Dendritic cell treated with granulocyte-macrophage colony-stimulating factor and Interleukin-4, amounts not matched to agents 40 ng/mL and 50 ng/mL, for 4 days (primary cell): ENCODE measurements at regions not wholly inside any gene's neighbourhood (a gene's known extent, or its start where the extent isn't known, plus 50 kb on each side); places are given as distances from the start of the nearest gene placed in this dataset.
"Not testable (repeated sequence)": the region's sequence is repeated elsewhere in the genome, so short reads cannot be mapped to it uniquely, and the experiment has no call there.

Experiments
- H3K27ac Mint-ChIP-seq: one replicate; pipeline ENCODE4 v1.8.0; 2022; ENCODE audit warnings: mild to moderate bottlenecking, mixed read lengths
- H3K27me3 Mint-ChIP-seq: one replicate; pipeline ENCODE4 v1.8.0; 2022; ENCODE audit warnings: mild to moderate bottlenecking, mixed read lengths
- H3K36me3 Mint-ChIP-seq: one replicate; pipeline ENCODE4 v1.8.0; 2022; ENCODE audit warnings: low read depth, mixed read lengths
- H3K4me1 Mint-ChIP-seq: one replicate; pipeline ENCODE4 v1.8.0; 2022; ENCODE audit warnings: low read depth, mixed read lengths
- H3K4me3 Mint-ChIP-seq: one replicate; pipeline ENCODE4 v1.8.0; 2022; ENCODE audit warnings: mild to moderate bottlenecking, moderate library complexity, mixed read lengths
- H3K9me3 Mint-ChIP-seq: one replicate; pipeline ENCODE4 v1.8.0; 2022; ENCODE audit warnings: mixed read lengths
- intact Hi-C: fragments of 100-400 bp; cut with micrococcal nuclease; formaldehyde crosslinking; loops from one replicate; pipeline ENCODE4 v1.15.0; 2022

DNA sequence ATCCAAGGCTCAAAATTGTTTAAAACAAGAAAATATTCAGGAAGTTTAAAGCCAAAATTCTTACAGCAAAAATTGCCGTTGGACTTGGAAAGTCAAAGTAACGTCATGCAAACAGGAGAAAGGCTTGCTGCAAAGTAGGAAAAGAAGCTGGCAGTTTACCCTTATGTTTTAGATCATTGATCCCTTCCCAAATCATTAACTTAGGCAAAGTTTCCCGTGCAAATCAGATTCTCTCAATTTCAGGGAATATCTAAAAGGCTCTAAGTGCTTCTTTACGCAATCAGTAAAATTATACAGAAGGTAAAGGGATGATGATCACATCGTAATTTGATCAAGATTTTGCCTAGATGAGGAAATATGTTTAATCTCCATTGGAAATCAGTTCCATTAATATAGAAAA lies 197.5 kb downstream of the ALDH8A1 start:
- H3K9me3 Mint-ChIP-seq = no peaks in the 10 kb centered on the region
- no peaks in the 10 kb centered on the region for H3K36me3 Mint-ChIP-seq
- no peak overlapping the region for H3K4me3 Mint-ChIP-seq
- no peaks in the 10 kb centered on the region for H3K4me1 Mint-ChIP-seq
- H3K27ac Mint-ChIP-seq = no peak overlapping the region
- intact Hi-C loops = no loop called here
- peaks cover 5% of the 10 kb centered on the region for H3K27me3 Mint-ChIP-seq

DNA sequence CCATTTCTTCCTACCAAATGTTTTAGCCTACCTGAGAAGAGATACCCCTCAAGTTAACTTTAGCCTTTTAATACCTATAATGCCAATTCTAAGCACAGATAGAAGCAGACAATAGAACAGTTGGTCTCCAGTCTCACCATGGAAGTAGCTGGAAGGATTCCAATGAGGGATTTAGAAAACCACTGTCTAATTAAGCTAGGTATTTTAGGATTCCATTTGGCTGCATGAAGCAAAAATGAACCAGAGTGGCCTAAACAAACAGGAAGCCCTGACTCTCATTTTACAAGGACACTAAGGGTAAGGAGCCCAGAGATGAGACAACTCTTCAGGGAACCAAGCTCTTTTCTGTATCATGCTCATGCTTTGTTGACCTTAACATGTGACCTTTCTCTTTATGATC lies 199.2 kb downstream of the ALDH8A1 start:
- Mint-ChIP-seq H3K9me3 (no peaks in the 10 kb centered on the region), H3K36me3 (no peaks in the 10 kb centered on the region), H3K27me3 (peaks cover 12% of the 10 kb centered on the region), H3K4me1 (no peaks in the 10 kb centered on the region), H3K27ac (no peak overlapping the region), H3K4me3 (no peak overlapping the region)
- intact Hi-C loops = no loop called here

DNA sequence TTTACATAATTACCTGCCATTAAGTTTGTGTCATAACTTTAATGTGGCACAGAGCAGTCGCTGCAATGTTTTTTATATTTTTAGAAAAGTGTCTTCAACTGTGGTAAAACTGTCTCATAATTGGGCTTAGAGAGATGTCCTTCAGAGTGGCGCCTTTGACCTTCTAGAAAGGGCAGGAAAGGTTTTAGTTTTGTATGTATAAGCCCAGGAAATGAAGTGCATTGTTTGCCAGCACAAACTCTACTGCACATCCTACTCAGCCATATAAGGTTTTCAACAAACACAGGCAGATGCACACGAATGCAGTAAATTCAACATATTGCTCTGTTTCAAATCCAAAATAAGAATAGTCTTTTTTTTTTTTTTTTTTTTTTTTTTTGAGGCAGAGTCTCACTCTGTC lies 201.4 kb downstream of the ALDH8A1 start:
- H3K4me1 Mint-ChIP-seq = no peaks in the 10 kb centered on the region
- H3K9me3 Mint-ChIP-seq = no peaks in the 10 kb centered on the region
- H3K36me3 Mint-ChIP-seq = no peaks in the 10 kb centered on the region
- no peak overlapping the region for H3K27ac Mint-ChIP-seq
- H3K4me3 Mint-ChIP-seq = no peak overlapping the region
- H3K27me3 Mint-ChIP-seq = peaks cover 12% of the 10 kb centered on the region
- intact Hi-C loops = no loop called here

DNA sequence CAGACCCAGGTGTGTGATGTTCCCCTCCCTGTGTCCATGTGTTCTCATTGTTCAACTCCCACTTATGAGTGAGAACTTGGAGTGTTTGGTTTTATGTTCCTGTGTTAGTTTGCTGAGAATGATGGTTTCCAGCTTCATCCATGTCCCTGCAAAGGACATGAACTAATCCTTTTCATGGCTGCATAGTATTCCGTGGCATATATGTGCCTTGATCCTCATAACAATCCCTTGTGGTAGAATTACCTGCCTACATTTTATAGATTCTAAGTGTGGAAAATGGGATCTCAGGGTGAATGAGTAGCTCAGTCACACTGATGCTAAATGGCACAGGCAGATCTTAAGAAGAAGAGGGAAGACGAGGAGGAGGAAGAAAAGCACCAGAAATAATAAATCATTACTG lies 202.7 kb downstream of the ALDH8A1 start:
- intact Hi-C loops, H3K9me3 Mint-ChIP-seq, H3K27ac Mint-ChIP-seq, H3K4me1 Mint-ChIP-seq, H3K4me3 Mint-ChIP-seq, H3K36me3 Mint-ChIP-seq: not testable (repeated sequence)
- H3K27me3 Mint-ChIP-seq = peaks cover 12% of the 10 kb centered on the region

DNA sequence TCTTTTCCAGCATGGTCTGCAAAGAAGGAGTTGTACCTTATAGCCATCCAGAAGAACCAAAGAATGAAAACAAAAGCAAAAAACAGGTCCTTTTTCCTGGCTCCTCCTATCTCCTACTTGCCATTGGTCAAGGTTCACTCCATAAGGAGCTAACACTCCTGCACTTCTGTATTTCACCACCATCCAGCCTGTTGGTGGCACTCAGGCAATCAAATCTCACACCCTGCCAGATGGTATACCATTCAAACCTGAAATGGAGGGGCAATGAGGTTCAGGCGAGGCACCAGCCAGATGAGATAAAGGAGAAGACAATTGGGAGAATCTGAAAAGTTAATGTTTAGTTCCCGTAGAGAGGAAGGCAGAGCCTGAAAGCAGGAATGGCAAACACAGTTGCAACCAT lies 203.8 kb downstream of the ALDH8A1 start:
- H3K9me3 Mint-ChIP-seq = no peaks in the 10 kb centered on the region
- no peak overlapping the region for H3K27ac Mint-ChIP-seq
- H3K27me3 Mint-ChIP-seq = peaks cover 14% of the 10 kb centered on the region
- intact Hi-C loops = no loop called here
- H3K4me3 Mint-ChIP-seq = no peak overlapping the region
- no peaks in the 10 kb centered on the region for H3K36me3 Mint-ChIP-seq
- no peaks in the 10 kb centered on the region for H3K4me1 Mint-ChIP-seq

DNA sequence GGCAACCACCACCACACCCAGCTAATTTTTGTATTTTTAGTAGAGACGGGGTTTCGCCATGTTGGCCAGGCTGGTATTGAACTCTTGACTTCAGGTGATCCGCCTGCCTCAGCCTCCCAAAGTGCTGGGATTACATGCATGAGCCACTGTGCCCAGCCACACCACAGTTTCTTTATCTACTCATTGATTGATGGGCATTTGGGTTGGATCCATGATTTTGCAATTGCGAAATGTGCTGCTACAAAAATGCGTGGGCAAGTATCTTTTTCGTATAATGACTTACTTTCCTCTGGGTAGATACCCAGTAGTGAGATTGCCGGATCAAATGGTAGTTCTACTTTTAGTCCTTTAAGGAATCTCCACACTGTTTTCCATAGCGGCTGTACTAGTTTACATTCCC lies 204.7 kb downstream of the ALDH8A1 start:
- H3K4me3 Mint-ChIP-seq, H3K9me3 Mint-ChIP-seq, H3K4me1 Mint-ChIP-seq, H3K36me3 Mint-ChIP-seq, H3K27ac Mint-ChIP-seq, intact Hi-C loops: not testable (repeated sequence)
- peaks cover 14% of the 10 kb centered on the region for H3K27me3 Mint-ChIP-seq

DNA sequence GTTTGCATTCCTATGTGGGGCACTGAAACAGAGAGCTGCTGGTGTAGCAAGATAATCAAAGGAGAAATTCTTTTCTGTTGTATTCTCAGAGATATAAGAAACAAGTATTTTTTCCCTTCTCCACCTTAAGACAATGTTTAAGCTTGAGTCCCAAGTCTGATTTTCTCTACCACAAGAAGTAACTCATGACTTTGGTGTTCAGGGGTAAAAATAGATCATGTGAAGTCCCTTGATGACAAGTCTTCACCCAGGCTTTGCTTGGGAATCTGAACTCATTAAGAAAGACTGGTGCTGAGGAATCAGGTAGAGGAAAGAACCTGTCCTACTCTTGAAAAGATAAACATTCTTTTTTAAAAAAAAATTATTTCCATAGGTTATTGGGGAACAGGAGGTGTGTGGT lies 205.6 kb downstream of the ALDH8A1 start:
- H3K27me3 Mint-ChIP-seq = peaks cover 14% of the 10 kb centered on the region
- no peaks in the 10 kb centered on the region for H3K36me3 Mint-ChIP-seq
- H3K27ac Mint-ChIP-seq = no peak overlapping the region
- peaks cover 16% of the 10 kb centered on the region for H3K4me1 Mint-ChIP-seq
- H3K9me3 Mint-ChIP-seq = no peaks in the 10 kb centered on the region
- no peak overlapping the region for H3K4me3 Mint-ChIP-seq
- intact Hi-C loops = no loop called here

DNA sequence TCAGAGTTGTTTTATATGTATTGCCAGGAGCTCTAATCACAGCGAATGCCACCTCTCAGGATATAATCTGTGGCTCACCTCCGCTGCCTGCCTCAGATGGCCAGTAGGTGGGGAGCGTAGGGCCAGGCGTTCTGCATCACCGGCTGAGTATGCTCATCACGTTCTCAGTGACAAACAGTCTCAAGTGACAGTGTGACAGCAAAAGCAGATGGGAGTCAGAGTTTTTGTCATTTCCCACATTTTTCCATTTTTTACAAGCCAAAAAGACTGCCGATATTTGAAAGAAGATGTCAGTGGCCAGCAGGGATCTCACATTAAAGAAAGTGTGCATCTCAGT lies 208.7 kb downstream of the ALDH8A1 start:
- intact Hi-C loops = no loop called here
- H3K4me3 Mint-ChIP-seq = no peak overlapping the region

DNA sequence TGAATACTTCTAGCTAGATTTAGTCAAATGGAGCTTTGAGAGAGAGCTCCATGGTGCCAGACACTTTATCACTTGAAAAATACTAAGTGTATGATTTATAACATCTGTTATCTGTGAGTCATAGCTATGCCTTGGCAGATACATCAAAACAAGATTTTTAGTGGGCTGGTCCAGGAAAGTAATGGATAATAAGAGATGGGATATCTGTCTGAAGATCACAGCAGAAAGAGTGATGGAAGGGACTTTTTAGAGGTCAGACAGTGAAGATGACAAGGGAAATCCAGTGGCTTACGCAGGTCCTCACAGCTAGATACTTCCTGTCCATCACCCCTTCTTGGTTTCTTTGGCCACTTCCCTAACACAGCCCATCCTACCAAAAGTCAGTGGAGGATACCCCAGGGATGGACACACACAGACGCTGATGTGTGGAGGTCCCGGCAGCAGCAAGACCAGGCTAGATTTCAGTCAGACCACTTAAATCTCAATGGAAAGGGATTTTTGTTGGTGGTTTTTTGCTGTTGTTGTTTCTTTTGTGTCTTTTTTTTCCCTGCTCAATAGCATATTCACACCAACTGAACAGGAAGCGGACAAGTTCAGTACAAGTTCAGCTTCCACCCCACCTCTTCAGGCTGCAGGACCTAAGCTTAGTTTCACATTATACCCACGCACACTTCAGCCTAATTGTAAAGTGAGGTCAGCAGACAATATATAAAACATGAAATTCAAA lies 209.3 kb downstream of the ALDH8A1 start:
- Mint-ChIP-seq H3K9me3 (no peaks in the 10 kb centered on the region), H3K36me3 (no peaks in the 10 kb centered on the region), H3K4me1 (peaks cover 33% of the 10 kb centered on the region), H3K4me3 (no peak overlapping the region), H3K27me3 (peaks cover 8% of the 10 kb centered on the region), H3K27ac (no peak overlapping the region)
- intact Hi-C loops = no loop called here

More for the DNA sequence above, 208.7 kb downstream of the ALDH8A1 start:
- no peaks in the 10 kb centered on the region for H3K9me3 Mint-ChIP-seq
- H3K27ac Mint-ChIP-seq = no peak overlapping the region
- peaks cover 28% of the 10 kb centered on the region for H3K4me1 Mint-ChIP-seq
- no peaks in the 10 kb centered on the region for H3K36me3 Mint-ChIP-seq
- peaks cover 13% of the 10 kb centered on the region for H3K27me3 Mint-ChIP-seq

DNA sequence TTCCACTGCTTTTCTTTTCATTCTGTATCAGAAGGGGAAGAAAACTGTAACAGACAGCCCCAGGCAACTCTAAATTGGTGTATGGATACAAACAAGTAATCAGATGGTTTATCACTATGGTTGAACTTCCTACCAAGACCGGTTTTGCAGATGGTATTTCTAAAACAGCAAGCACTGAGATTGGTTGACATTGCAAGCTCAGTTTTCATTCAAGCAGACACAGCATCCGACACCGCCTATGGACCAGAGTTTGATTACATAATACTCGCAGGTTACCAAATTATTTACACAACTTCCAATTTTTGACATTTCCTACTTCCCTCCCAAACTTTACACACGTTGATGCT lies 209.9 kb downstream of the ALDH8A1 start:
- H3K9me3 Mint-ChIP-seq = no peaks in the 10 kb centered on the region
- H3K27ac Mint-ChIP-seq = no peak overlapping the region
- peaks cover 6% of the 10 kb centered on the region for H3K27me3 Mint-ChIP-seq
- no peaks in the 10 kb centered on the region for H3K36me3 Mint-ChIP-seq
- peaks cover 35% of the 10 kb centered on the region for H3K4me1 Mint-ChIP-seq
- H3K4me3 Mint-ChIP-seq = no peak overlapping the region
- intact Hi-C loops = no loop called here

DNA sequence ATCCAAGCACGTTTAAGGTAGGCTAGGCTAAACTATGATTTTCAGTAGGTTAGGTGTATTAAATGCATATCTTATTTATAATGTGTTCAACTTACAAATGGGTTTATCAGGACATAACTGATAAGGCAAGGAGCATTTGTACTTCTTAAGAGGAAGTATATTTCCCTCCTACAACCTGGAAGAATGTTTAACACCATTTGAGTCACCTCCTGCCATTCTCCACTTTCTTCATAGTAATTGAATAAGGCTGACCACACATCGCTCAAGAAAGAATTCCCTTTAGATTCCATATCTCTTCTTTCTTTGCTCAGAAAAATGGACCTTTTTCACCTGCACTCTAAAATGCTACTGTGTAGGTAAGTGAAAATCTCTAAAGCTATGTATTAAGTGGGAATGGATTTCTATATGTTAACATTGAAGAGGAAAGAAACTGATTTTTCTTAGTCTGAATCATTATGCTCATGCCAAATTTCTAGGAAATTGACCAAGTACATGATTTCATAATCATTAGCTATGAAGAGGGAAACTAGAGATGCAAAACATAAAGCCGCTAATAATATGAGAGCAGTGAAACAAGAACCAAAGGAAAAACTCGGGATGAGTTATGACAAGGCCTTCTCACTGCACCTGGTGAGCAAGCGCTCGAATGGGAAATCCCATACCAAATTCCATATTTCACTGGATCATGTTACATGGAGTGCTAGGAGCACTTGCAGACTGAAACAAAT lies 210.4 kb downstream of the ALDH8A1 start:
- Mint-ChIP-seq H3K36me3 (no peaks in the 10 kb centered on the region), H3K27ac (no peak overlapping the region), H3K27me3 (peaks cover 5% of the 10 kb centered on the region), H3K4me1 (peaks cover 35% of the 10 kb centered on the region), H3K9me3 (no peaks in the 10 kb centered on the region), H3K4me3 (no peak overlapping the region)
- intact Hi-C loops = no loop called here

DNA sequence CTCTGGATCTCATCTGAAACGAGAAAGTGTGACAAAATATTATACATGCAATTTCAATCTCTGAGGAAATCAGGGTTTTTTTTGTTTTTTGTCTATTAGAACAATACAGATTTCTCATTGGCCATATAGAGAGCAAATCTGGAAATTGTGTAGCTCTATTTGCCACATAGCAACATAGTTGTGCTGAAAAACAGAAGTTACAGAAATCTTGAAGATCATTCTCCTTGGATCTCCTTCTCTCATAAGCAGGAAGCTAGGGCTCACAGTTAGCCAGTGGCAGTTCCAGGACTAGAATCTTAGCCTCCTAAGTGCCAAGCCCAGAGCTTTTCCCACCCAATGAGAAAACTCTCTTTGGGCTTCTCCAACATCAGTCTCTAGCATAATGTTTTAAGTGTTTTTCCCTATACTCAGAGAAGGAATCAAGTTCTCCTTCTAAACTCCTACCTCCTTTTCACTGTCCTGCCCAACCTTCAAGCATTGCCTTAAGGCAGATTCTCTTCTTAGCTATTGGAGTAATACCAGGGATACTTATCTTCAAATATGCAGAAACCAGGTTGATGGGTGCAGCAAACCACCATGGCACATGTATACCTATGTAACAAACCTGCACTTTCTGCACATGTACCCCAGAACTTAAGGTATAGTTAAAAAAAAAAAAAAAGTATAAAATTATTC lies 211.6 kb downstream of the ALDH8A1 start:
- H3K27me3 Mint-ChIP-seq = peaks cover 5% of the 10 kb centered on the region
- H3K4me1 Mint-ChIP-seq = peaks cover 43% of the 10 kb centered on the region
- H3K27ac Mint-ChIP-seq = no peak overlapping the region
- H3K36me3 Mint-ChIP-seq = no peaks in the 10 kb centered on the region
- H3K4me3 Mint-ChIP-seq = no peak overlapping the region
- no peaks in the 10 kb centered on the region for H3K9me3 Mint-ChIP-seq
- intact Hi-C loops = no loop called here

DNA sequence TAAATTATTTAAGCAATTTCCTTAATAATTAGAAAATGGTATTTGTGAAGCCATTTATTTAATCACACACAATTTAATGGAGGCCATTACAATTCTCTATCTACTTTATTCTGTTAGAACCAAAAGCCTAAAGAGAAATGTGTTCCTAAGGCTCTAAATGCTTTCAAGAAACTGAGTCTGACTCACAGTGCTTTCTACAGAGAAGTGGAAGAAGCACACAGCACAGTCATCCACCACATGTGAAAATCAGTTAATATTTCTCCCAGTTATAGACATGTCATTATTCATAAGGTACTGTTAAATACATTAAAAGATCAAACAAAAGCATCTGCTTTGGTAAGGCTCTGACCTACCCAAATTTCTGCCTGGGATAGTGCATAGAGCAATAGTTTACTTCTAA lies 214.4 kb downstream of the ALDH8A1 start:
- Mint-ChIP-seq H3K9me3 (no peaks in the 10 kb centered on the region), H3K27ac (no peak overlapping the region), H3K4me3 (no peak overlapping the region), H3K27me3 (peaks cover 2% of the 10 kb centered on the region), H3K4me1 (peaks cover 40% of the 10 kb centered on the region), H3K36me3 (no peaks in the 10 kb centered on the region)
- intact Hi-C loops = no loop called here

DNA sequence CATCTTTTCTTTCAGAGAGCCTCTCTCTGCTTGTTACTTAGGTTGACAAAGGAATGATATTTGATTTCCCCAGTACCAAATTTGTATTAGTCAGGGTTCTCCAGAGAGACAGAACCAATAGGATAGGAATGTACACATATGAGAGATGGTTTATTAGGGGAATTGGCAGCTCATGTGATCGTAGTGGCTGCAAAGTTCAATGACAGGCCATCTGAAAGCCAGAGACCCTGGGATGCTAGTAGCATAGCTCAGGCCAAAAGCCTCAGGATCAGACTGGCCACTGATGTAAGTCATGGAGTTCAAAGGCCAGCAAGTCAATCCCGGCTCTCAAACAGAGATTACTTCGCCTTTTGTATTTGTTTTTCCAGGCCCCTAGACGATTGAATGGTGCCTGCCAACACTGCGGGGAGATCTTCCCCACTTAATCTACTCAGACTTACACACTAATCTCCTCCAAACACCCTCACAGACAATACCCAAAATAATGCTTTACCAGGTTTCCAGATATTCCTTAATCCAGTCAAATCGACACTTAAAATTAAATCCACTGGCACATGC lies 215.5 kb downstream of the ALDH8A1 start:
- H3K27me3 Mint-ChIP-seq = peaks cover 2% of the 10 kb centered on the region
- H3K27ac Mint-ChIP-seq = no peak overlapping the region
- no peak overlapping the region for H3K4me3 Mint-ChIP-seq
- intact Hi-C loops = no loop called here
- no peaks in the 10 kb centered on the region for H3K36me3 Mint-ChIP-seq
- H3K4me1 Mint-ChIP-seq = peaks cover 29% of the 10 kb centered on the region
- H3K9me3 Mint-ChIP-seq = no peaks in the 10 kb centered on the region
